ENCODE measurements at regions not wholly inside any gene's neighbourhood (a gene's known extent, or its start where the extent isn't known, plus 50 kb on each side); places are given as distances from the start of the nearest gene placed in this dataset.

- CTCF ChIA-PET, result interaction anchor here (0.6 to 0.7 kb wide), 2 partner anchors 16 to 68 kb away, joined by 3 to 4 read pairs; no protein-coding TSS in a partner anchor
- H3K36me3 Mint-ChIP-seq, result peaks cover 19% of the 10 kb centered on the region
- peaks cover 24% of the 10 kb centered on the region for H3K9me3 Mint-ChIP-seq
- DNase-seq (ENCODE audit: low spot score) (no peak), ATAC-seq (no peak)
- H3K27me3 Mint-ChIP-seq (ENCODE audit: low read depth), result no peaks in the 10 kb centered on the region
- peaks cover 10% of the 10 kb centered on the region for H3K4me1 Mint-ChIP-seq
- H3K4me3 Mint-ChIP-seq, result no peak overlapping the region
- TF ChIP-seq CREM (CRISPR knock-in tag; IDR thresholded peaks at IDR 0.05) (no peak), STAT6 (CRISPR knock-in tag; conservative IDR thresholded peaks at IDR 0.05; ENCODE audit: low read depth) (no peak), ZNF121 (CRISPR knock-in tag; IDR thresholded peaks at IDR 0.05) (no peak), AFF4 (CRISPR knock-in tag; IDR thresholded peaks at IDR 0.05; ENCODE audit: borderline replicate concordance) (no peak), MLX (CRISPR knock-in tag; IDR thresholded peaks at IDR 0.05) (no peak), TCF7 (CRISPR knock-in tag; IDR thresholded peaks at IDR 0.05; ENCODE audit: low read depth) (no peak), ZNF219 (CRISPR knock-in tag; IDR thresholded peaks at IDR 0.05; ENCODE audit: borderline replicate concordance) (no peak), PRRX2 (CRISPR knock-in tag; IDR thresholded peaks at IDR 0.05) (no peak), E2F1 (CRISPR knock-in tag; IDR thresholded peaks at IDR 0.05) (no peak), SMAD3 (CRISPR knock-in tag; IDR thresholded peaks at IDR 0.05; ENCODE audit: borderline replicate concordance) (no peak), E2F5 (CRISPR knock-in tag; IDR thresholded peaks at IDR 0.05) (no peak), USF1 (CRISPR knock-in tag; IDR thresholded peaks at IDR 0.05) (no peak)
- H3K27ac Mint-ChIP-seq, result no peak overlapping the region
- POLR2A ChIA-PET, result no interaction called here
These were observed 378.4 kb upstream of the CDH5 start for GRCh38 chr16:65988024-65988595.

- peaks cover 19% of the 10 kb centered on the region for H3K36me3 Mint-ChIP-seq
- ChIA-PET POLR2A (no interaction called here), CTCF (no interaction called here)
- no peak overlapping the region for H3K4me3 Mint-ChIP-seq
- H3K4me1 Mint-ChIP-seq, result peaks cover 11% of the 10 kb centered on the region
- ATAC-seq (no peak), DNase-seq (ENCODE audit: low spot score) (no peak)
- no peaks in the 10 kb centered on the region for H3K27me3 Mint-ChIP-seq (ENCODE audit: low read depth)
- peaks cover 24% of the 10 kb centered on the region for H3K9me3 Mint-ChIP-seq
- no peak overlapping the region for H3K27ac Mint-ChIP-seq
- TF ChIP-seq MLX (CRISPR knock-in tag; IDR thresholded peaks at IDR 0.05), result no peak
- no peak for TF ChIP-seq ZBTB21 (CRISPR knock-in tag; IDR thresholded peaks at IDR 0.05; ENCODE audit: borderline replicate concordance)
- no peak for TF ChIP-seq TEAD4 (CRISPR knock-in tag; IDR thresholded peaks at IDR 0.05)
- TF ChIP-seq TP53 (CRISPR knock-in tag; IDR thresholded peaks at IDR 0.05), result no peak
- no peak for TF ChIP-seq CTCF (IDR thresholded peaks at IDR 0.05)
- TF ChIP-seq ERG (CRISPR knock-in tag; IDR thresholded peaks at IDR 0.05), result no peak
- TF ChIP-seq SMAD3 (CRISPR knock-in tag; IDR thresholded peaks at IDR 0.05; ENCODE audit: borderline replicate concordance), result no peak
- TF ChIP-seq SP1 (CRISPR knock-in tag; conservative IDR thresholded peaks at IDR 0.05), result no peak
These were observed 382.2 kb upstream of the CDH5 start for GRCh38 chr16:65984296-65984695.

All from WTC11 (cell line).